Peyer's patch (tissue), 4 donors: ENCODE measurements at regions not wholly inside any gene's neighbourhood (a gene's known extent, or its start where the extent isn't known, plus 50 kb on each side); places are given as distances from the start of the nearest gene placed in this dataset.
A peak's percentile ranks its signal among the peaks of the same experiment; 100 is the strongest.

Source experiments
- DNase-seq, 3 donors: peaks; one replicate each; pipeline ENCODE4 v3.0.0-alpha.2; 2017 to 2019
- H3K27ac ChIP-seq, 4 donors: fragments of 200-600 bp; sonication (generic); one replicate each; pipeline ENCODE4 v1.5.1; 2016 to 2019
- H3K27me3 ChIP-seq, 2 donors: fragments of 200-600 bp; sonication (generic); one replicate each; pipeline ENCODE4 v1.5.1; 2019
- H3K36me3 ChIP-seq, 3 donors: fragments of 200-600 bp; sonication (generic); one replicate each; pipeline ENCODE4 v1.5.1; 2016 to 2019
- H3K4me1 ChIP-seq, 4 donors: fragments of 200-600 bp; sonication (generic); one replicate each; pipeline ENCODE4 v1.5.1; 2016 to 2019
- H3K4me3 ChIP-seq, 4 donors: fragments of 200-600 bp; sonication (generic); 1 replicate in 3 of 4; 2 replicates in 1 of 4; pipeline ENCODE4 v1.5.1; 2016 to 2019; ENCODE audit warnings: mild to moderate bottlenecking in 1 of 4
- H3K9me3 ChIP-seq, 4 donors: fragments of 200-600 bp; sonication (generic); one replicate each; pipeline ENCODE4 v1.5.1; 2016 to 2019; ENCODE audit warnings: mild to moderate bottlenecking in 1 of 4
- POLR2A ChIP-seq, 2 donors: fragments of 450-650 bp; IDR thresholded peaks; one replicate each; pipeline ENCODE4 v1.5.1; 2017; ENCODE audit warnings: antibody characterized with exemption in 2 of 2, mild to moderate bottlenecking in 2 of 2, moderate library complexity in 2 of 2
- TF ChIP-seq, protein P1 (sequence below), 6 experiments: fragments of 450-650 bp in 4 of 6; fragments of 200-600 bp in 2 of 6; sonication (generic) in 1 of 6; IDR thresholded peaks; one replicate each; pipeline ENCODE4 v1.5.1; 2017 to 2019; ENCODE audit warnings: antibody characterized with exemption in 6 of 6, mild to moderate bottlenecking in 3 of 6, moderate library complexity in 1 of 6

DNA sequence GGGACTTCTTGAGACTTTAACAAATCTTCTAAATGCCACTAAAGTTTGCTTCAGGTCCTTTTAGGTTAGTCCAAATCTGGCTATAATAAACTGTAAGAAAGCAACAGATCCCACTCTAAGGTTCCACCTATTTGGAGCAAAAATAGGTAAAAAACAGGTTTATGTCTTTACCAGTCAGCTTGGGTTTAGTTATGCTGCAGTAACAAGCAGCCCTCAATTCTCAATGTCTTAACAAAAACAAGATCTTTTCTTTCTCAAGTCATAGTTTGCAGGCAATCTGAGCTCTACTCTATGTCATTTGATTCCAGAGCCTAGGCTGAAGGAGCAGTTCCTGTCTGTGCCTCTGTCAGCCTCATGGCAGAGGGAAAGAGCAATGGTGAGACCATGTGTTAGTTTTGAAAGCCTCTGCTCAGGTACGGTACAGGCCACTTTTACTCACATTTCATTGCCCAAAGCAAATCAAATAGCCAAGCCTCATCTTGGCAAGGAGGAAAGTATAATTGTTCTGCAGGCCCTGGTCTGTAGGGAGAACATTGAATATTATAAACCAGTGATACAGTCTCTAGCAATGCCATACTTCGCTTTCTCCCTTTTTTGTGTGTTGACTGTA lies 108.6 kb downstream of the CD83 start:
- no peaks in the 10 kb centered on the region for H3K9me3 ChIP-seq
- H3K36me3 ChIP-seq: no peaks in the 10 kb centered on the region
- H3K27ac ChIP-seq: no peak overlapping the region
- DNase-seq: no peak
- no peak for TF ChIP-seq POLR2A (IDR thresholded peaks at IDR 0.05)
- TF ChIP-seq, protein P1, sequence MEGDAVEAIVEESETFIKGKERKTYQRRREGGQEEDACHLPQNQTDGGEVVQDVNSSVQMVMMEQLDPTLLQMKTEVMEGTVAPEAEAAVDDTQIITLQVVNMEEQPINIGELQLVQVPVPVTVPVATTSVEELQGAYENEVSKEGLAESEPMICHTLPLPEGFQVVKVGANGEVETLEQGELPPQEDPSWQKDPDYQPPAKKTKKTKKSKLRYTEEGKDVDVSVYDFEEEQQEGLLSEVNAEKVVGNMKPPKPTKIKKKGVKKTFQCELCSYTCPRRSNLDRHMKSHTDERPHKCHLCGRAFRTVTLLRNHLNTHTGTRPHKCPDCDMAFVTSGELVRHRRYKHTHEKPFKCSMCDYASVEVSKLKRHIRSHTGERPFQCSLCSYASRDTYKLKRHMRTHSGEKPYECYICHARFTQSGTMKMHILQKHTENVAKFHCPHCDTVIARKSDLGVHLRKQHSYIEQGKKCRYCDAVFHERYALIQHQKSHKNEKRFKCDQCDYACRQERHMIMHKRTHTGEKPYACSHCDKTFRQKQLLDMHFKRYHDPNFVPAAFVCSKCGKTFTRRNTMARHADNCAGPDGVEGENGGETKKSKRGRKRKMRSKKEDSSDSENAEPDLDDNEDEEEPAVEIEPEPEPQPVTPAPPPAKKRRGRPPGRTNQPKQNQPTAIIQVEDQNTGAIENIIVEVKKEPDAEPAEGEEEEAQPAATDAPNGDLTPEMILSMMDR (IDR thresholded peaks at IDR 0.05): no peak
- no peaks in the 10 kb centered on the region for H3K27me3 ChIP-seq
- H3K4me3 ChIP-seq: no peak overlapping the region
- H3K4me1 ChIP-seq: peaks cover 0 to 5% (median 0%) of the 10 kb centered on the region in 4 donors

DNA sequence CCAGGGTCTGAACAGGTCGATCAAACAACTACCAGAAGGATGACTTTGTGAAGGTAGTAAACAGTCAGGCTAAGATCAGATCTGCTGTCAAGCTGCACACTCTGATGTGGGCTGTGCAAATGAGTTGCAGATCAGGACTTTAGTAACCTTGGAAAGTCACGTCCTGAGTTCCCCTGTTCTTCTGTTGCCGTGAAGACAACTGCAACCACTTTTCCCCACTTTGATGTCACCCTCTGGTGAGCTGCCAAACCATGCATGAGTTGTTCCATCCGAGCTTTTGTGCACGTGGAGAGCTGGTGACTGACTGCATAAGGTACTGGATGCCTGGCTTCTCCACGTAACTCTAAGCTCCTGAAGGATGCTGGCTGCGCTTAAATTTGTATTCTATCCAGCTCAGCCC lies 111.0 kb downstream of the CD83 start:
- Histone ChIP-seq H3K27me3 (no peaks in the 10 kb centered on the region), H3K27ac (no peak overlapping the region), H3K4me3 (no peak overlapping the region), H3K9me3 (no peaks in the 10 kb centered on the region), H3K4me1 (peaks cover 0 to 5% (median 0%) of the 10 kb centered on the region in 4 donors), H3K36me3 (no peaks in the 10 kb centered on the region)
- peak in 1 of 3 donors; percentile 32 for DNase-seq
- no peak for TF ChIP-seq POLR2A (IDR thresholded peaks at IDR 0.05)
- TF ChIP-seq, protein P1 (IDR thresholded peaks at IDR 0.05): no peak

DNA sequence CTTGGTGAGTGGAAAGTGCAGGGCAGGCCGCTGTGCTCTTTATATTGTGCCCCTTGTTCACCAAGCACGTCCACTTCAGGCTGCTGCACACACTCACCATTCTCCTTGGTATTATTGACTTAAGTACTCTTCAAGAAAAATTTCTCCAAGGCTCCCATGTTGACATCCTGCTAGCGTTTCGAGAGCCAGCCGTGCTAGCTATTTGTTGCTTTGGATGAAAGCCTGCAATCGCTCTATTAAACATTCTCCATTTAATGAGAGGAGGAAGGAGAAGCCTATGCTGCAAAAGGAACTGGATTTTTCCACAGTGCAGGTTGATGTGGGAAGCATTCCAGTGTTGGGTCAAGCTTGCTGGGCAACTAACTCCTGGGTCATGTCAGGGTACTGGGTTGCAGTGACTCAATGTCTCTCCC lies 113.5 kb downstream of the CD83 start:
- Histone ChIP-seq H3K9me3 (no peaks in the 10 kb centered on the region), H3K27me3 (no peaks in the 10 kb centered on the region), H3K4me1 (no peaks in the 10 kb centered on the region), H3K27ac (no peak overlapping the region), H3K4me3 (no peak overlapping the region), H3K36me3 (no peaks in the 10 kb centered on the region)
- DNase-seq: no peak
- TF ChIP-seq, protein P1 (IDR thresholded peaks at IDR 0.05): no peak
- TF ChIP-seq POLR2A (IDR thresholded peaks at IDR 0.05): no peak

DNA sequence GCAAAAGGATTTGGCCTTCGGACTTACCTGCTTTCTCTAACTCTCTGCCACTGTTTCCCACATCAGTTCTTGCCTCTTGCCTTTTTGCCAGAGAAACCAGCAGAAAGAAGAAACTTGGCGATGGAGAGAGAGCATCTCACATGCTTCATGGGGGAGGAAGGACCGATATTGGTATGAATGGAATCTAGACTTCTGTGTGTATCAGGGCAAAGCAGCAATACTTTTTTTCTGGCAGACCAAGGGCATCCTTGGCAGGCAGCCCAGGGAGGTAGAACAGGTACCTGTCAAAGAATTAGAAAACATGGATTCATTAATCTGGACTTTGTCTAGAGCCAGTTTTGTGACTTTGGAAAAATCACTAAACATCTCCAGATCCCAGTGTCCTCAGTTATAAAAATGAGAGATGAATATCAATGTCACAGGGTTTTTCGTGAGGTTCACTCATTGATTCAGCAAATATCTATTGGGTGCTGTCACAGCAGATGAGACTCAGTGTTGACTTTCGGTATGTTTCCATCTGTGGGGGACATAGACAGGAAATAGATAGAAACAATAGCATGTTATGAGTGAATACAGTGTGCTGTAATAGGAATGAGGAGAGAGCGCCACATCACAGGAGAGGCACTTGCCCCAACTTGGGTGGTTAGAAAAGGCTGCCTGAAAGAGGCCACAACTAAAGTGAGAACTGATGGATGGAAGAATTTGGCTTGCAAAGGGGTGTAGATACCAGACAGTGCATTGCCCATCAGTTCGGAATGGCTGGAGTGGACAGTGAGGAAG lies 114.1 kb downstream of the CD83 start:
- no peaks in the 10 kb centered on the region for H3K4me1 ChIP-seq
- no peak overlapping the region for H3K4me3 ChIP-seq
- H3K36me3 ChIP-seq: no peaks in the 10 kb centered on the region
- no peak for DNase-seq
- TF ChIP-seq, protein P1 (IDR thresholded peaks at IDR 0.05): no peak
- no peak for TF ChIP-seq POLR2A (IDR thresholded peaks at IDR 0.05)
- no peak overlapping the region for H3K27ac ChIP-seq
- no peaks in the 10 kb centered on the region for H3K27me3 ChIP-seq
- no peaks in the 10 kb centered on the region for H3K9me3 ChIP-seq

DNA sequence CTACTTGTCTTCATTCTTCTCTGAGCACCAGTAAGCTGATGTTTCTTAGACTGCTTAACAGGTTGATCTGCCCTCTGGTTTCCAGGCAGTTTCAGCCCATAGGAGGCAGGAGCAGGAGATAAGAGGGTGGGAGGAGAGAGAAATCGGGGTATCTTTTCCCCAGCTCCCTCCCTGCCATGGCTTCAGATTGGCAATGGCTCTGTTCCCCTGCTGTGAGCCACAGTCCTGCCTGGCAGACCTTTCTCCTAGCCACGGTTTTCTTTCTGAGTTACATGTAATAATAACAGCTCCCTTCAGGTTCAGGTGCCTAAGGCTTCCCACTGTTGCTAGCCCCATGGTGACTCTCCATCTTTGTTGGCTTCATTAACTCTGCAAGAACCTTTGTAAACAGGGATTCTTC lies 115.3 kb downstream of the CD83 start:
- TF ChIP-seq, protein P1 (IDR thresholded peaks at IDR 0.05): no peak
- no peak for TF ChIP-seq POLR2A (IDR thresholded peaks at IDR 0.05)
- no peaks in the 10 kb centered on the region for H3K4me1 ChIP-seq
- no peak overlapping the region for H3K27ac ChIP-seq
- H3K9me3 ChIP-seq: no peaks in the 10 kb centered on the region
- H3K27me3 ChIP-seq: no peaks in the 10 kb centered on the region
- no peak for DNase-seq
- H3K4me3 ChIP-seq: no peak overlapping the region
- H3K36me3 ChIP-seq: no peaks in the 10 kb centered on the region
